Retinal pigment epithelial cell (primary cell): ENCODE measurements at regions not wholly inside any gene's neighbourhood (a gene's known extent, or its start where the extent isn't known, plus 50 kb on each side); places are given as distances from the start of the nearest gene placed in this dataset.

Experiments
- DNase-seq: peaks from one replicate; pipeline ENCODE4 v3.0.0-alpha.2; 2010; ENCODE audit warnings: low read depth
- H3K4me3 ChIP-seq: 2 replicates; pipeline ENCODE4 v1.5.1; 2011; ENCODE audit warnings: mild to moderate bottlenecking, low read length, control low read depth, moderate library complexity
- TF ChIP-seq, protein P1 (sequence below): conservative IDR thresholded peaks from 2 replicates; pipeline ENCODE4 v1.5.1; 2011; ENCODE audit warnings: low read depth, low read length, control low read depth, inconsistent platforms

DNA sequence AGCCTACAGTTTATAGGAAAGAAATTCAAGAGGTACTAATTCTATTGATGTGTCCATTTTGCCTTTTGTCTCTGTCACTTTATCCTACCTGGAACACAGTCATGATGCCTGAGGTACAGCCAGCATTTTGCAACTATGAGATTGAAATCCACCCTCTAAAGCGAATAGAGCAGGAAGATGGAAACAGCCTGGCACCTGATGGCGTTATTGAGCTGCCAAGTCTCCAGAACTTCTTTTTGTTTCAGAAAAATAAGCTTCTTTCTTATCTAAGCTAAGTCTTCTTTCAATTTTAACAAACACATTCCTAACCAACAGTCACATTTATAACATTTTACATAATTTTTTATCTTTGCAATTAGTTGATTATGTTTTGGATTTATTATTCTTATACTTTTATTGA, 182.1 kb downstream of the PAWR start:
- TF ChIP-seq, protein P1, sequence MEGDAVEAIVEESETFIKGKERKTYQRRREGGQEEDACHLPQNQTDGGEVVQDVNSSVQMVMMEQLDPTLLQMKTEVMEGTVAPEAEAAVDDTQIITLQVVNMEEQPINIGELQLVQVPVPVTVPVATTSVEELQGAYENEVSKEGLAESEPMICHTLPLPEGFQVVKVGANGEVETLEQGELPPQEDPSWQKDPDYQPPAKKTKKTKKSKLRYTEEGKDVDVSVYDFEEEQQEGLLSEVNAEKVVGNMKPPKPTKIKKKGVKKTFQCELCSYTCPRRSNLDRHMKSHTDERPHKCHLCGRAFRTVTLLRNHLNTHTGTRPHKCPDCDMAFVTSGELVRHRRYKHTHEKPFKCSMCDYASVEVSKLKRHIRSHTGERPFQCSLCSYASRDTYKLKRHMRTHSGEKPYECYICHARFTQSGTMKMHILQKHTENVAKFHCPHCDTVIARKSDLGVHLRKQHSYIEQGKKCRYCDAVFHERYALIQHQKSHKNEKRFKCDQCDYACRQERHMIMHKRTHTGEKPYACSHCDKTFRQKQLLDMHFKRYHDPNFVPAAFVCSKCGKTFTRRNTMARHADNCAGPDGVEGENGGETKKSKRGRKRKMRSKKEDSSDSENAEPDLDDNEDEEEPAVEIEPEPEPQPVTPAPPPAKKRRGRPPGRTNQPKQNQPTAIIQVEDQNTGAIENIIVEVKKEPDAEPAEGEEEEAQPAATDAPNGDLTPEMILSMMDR, result no peak
- no peak overlapping the region for H3K4me3 ChIP-seq
- no peak for DNase-seq
